NB4 (cell line): ENCODE measurements at regions not wholly inside any gene's neighbourhood (a gene's known extent, or its start where the extent isn't known, plus 50 kb on each side); places are given as distances from the start of the nearest gene placed in this dataset.

Experiments used
- MYC ChIP-seq: IDR thresholded peaks from 2 replicates; pipeline ENCODE4 v1.6.1; 2011; ENCODE audit warnings: low read depth, low read length
- POLR2A ChIP-seq: IDR thresholded peaks from 2 replicates; pipeline ENCODE4 v1.6.1; 2011; ENCODE audit warnings: mild to moderate bottlenecking; ENCODE audit not compliant: insufficient read length; ENCODE audit errors: extremely low read depth
- TF ChIP-seq, protein P1 (sequence below): IDR thresholded peaks from one replicate; pipeline ENCODE4 v1.5.1; 2012; ENCODE audit warnings: low read depth, low read length
- TF ChIP-seq, protein P2 (sequence below): IDR thresholded peaks from 2 replicates; pipeline ENCODE4 v1.6.1; 2011; ENCODE audit warnings: low read depth, low read length

DNA sequence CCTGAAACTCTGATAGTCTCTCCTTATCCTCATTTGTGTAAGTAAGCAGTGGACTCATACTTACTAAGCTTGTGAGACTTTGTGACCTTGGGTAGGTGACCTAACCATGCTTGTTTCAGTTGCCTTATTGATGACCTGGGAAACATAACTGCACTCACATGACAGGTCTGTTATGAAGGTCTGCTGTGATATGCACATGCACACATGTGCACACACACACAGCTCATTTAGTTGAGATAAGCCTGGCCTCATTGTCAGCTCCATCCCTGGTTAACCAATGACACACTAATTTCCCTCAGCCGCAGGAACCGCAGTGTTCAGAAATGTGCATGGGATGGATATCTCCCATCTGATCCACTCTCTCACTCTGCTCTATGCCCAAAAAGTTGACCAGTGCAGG lies 177.2 kb downstream of the GPAM start:
- TF ChIP-seq, protein P1, sequence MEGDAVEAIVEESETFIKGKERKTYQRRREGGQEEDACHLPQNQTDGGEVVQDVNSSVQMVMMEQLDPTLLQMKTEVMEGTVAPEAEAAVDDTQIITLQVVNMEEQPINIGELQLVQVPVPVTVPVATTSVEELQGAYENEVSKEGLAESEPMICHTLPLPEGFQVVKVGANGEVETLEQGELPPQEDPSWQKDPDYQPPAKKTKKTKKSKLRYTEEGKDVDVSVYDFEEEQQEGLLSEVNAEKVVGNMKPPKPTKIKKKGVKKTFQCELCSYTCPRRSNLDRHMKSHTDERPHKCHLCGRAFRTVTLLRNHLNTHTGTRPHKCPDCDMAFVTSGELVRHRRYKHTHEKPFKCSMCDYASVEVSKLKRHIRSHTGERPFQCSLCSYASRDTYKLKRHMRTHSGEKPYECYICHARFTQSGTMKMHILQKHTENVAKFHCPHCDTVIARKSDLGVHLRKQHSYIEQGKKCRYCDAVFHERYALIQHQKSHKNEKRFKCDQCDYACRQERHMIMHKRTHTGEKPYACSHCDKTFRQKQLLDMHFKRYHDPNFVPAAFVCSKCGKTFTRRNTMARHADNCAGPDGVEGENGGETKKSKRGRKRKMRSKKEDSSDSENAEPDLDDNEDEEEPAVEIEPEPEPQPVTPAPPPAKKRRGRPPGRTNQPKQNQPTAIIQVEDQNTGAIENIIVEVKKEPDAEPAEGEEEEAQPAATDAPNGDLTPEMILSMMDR, result no peak
- TF ChIP-seq, protein P2, sequence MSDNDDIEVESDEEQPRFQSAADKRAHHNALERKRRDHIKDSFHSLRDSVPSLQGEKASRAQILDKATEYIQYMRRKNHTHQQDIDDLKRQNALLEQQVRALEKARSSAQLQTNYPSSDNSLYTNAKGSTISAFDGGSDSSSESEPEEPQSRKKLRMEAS, result no peak
- TF ChIP-seq POLR2A, result no peak
- TF ChIP-seq MYC, result no peak
